Right cardiac atrium (tissue), 5 donors: ENCODE measurements at regions not wholly inside any gene's neighbourhood (a gene's known extent, or its start where the extent isn't known, plus 50 kb on each side); places are given as distances from the start of the nearest gene placed in this dataset.
A peak's percentile ranks its signal among the peaks of the same experiment; 100 is the strongest.

Experiments used
- ATAC-seq, 2 donors: fragments of 200-7000 bp; cut with Tn5 transposase; one replicate each; pipeline versions ENCODE4 v1.8.0 to v1.9.1; 2020; ENCODE audit warnings: moderate library complexity in 2 of 2, mild to moderate bottlenecking in 1 of 2
- DNase-seq, 3 donors: peaks; one replicate each; pipeline ENCODE4 v3.0.0-alpha.2; 2020
- H3K27ac ChIP-seq: one replicate; pipeline ENCODE4 v1.5.1; 2013; ENCODE audit warnings: mild to moderate bottlenecking, low read length, control low read depth, moderate library complexity
- H3K27me3 ChIP-seq: one replicate; pipeline ENCODE4 v1.6.1; 2013; ENCODE audit not compliant: control insufficient read depth, insufficient read depth
- H3K4me1 ChIP-seq: one replicate; pipeline ENCODE4 v1.6.1; 2013; ENCODE audit warnings: low read length; ENCODE audit not compliant: control insufficient read depth, insufficient read depth
- H3K4me3 ChIP-seq: one replicate; pipeline ENCODE4 v1.5.1; 2013; ENCODE audit warnings: low read length, control low read depth
- H3K9me3 ChIP-seq: one replicate; pipeline ENCODE4 v1.6.1; 2013; ENCODE audit warnings: low read length; ENCODE audit not compliant: control insufficient read depth
- WGBS: extraction: QIAGEN DNeasy Blood & Tissue Kit; methylation state at CpG from one replicate; pipeline ENCODE4 v1.1.7; 2013; 5-methylcytosine and 5-hydroxymethylcytosine counted together
- intact Hi-C, 4 donors: fragments of 100-400 bp; cut with DNase I; formaldehyde crosslinking; loops; one replicate each; pipeline versions ENCODE4 v1.11.0 to v1.14.0; 2022 to 2023
- donor health status: healthy with polysubstance abuse.
- donor health status: DM: no; HTN: yes; CAD: no.
- donor health status: DM: no; HTN: no; CAD: no.
- donor health status: DM: no; HTN: yes; CAD: no; lungs with severe emphysema.
- donor health status: DM: yes; HTN: yes; CAD: no.

GRCh38 chr15:77733579-77734300, 101.0 kb upstream of the LINGO1 start:
- DNase-seq (no peak), ATAC-seq (no peak)
- Histone ChIP-seq H3K27me3 (no peaks in the 10 kb centered on the region), H3K4me3 (no peak overlapping the region), H3K27ac (no peak overlapping the region), H3K4me1 (no peaks in the 10 kb centered on the region), H3K9me3 (no peaks in the 10 kb centered on the region)
- intact Hi-C loops, result no loop called here
- WGBS, result 69% methylated on average over 18 of the region's 18 CpGs

- no peaks in the 10 kb centered on the region for H3K27me3 ChIP-seq
- intact Hi-C loops, result no loop called here
- 69% methylated on average over 22 of the region's 22 CpGs for WGBS
These were observed 100.0 kb upstream of the LINGO1 start for GRCh38 chr15:77732514-77733335.

GRCh38 chr15:77731945-77732344, 99.2 kb upstream of the LINGO1 start:
- H3K27me3 ChIP-seq, result no peaks in the 10 kb centered on the region
- no peak for ATAC-seq
- WGBS, result 67% methylated on average over 5 of the region's 5 CpGs

More at GRCh38 chr15:77732514-77733335, 100.0 kb upstream of the LINGO1 start:
- H3K9me3 ChIP-seq, result no peaks in the 10 kb centered on the region
- no peak for ATAC-seq
- no peak overlapping the region for H3K4me3 ChIP-seq
- no peak overlapping the region for H3K27ac ChIP-seq
- no peak for DNase-seq
- no peaks in the 10 kb centered on the region for H3K4me1 ChIP-seq

GRCh38 chr15:77731067-77731466, 98.4 kb upstream of the LINGO1 start:
- H3K27ac ChIP-seq, result no peak overlapping the region
- DNase-seq (no peak), ATAC-seq (no peak)
- no peaks in the 10 kb centered on the region for H3K9me3 ChIP-seq
- intact Hi-C loops, result no loop called here
- H3K27me3 ChIP-seq, result no peaks in the 10 kb centered on the region
- no peaks in the 10 kb centered on the region for H3K4me1 ChIP-seq
- 90% methylated on average over 8 of the region's 8 CpGs for WGBS
- no peak overlapping the region for H3K4me3 ChIP-seq

More at GRCh38 chr15:77731945-77732344, 99.2 kb upstream of the LINGO1 start:
- Histone ChIP-seq H3K27ac (no peak overlapping the region), H3K4me3 (no peak overlapping the region), H3K4me1 (no peaks in the 10 kb centered on the region), H3K9me3 (no peaks in the 10 kb centered on the region)
- DNase-seq, result no peak
- intact Hi-C loops, result no loop called here

- DNase-seq (no peak), ATAC-seq (no peak)
- Histone ChIP-seq H3K4me3 (no peak overlapping the region), H3K9me3 (no peaks in the 10 kb centered on the region), H3K27ac (no peak overlapping the region), H3K4me1 (no peaks in the 10 kb centered on the region), H3K27me3 (no peaks in the 10 kb centered on the region)
- intact Hi-C loops, result no loop called here
- WGBS, result 61% methylated on average over 7 of the region's 7 CpGs
These were observed 95.1 kb upstream of the LINGO1 start for GRCh38 chr15:77727635-77728304.

- Histone ChIP-seq H3K27ac (no peak overlapping the region), H3K9me3 (no peaks in the 10 kb centered on the region), H3K27me3 (no peaks in the 10 kb centered on the region), H3K4me1 (no peaks in the 10 kb centered on the region), H3K4me3 (no peak overlapping the region)
- intact Hi-C loops, result no loop called here
- ATAC-seq (no peak), DNase-seq (peak in 1 of 3 donors; percentile 12)
- WGBS, result 71% methylated on average over 6 of the region's 6 CpGs
These were observed 92.0 kb upstream of the LINGO1 start for GRCh38 chr15:77724715-77725114.

- ATAC-seq (no peak), DNase-seq (no peak)
- Histone ChIP-seq H3K4me3 (no peak overlapping the region), H3K27me3 (no peaks in the 10 kb centered on the region), H3K4me1 (no peaks in the 10 kb centered on the region), H3K9me3 (no peaks in the 10 kb centered on the region), H3K27ac (no peak overlapping the region)
- WGBS, result 53% methylated on average over 16 of the region's 16 CpGs
- intact Hi-C loops, result no loop called here
These were observed 91.0 kb upstream of the LINGO1 start for GRCh38 chr15:77723756-77724155.

GRCh38 chr15:77722759-77723460, 90.2 kb upstream of the LINGO1 start:
- no peak for DNase-seq
- WGBS, result 61% methylated on average over 18 of the region's 18 CpGs
- no peak for ATAC-seq
- Histone ChIP-seq H3K27me3 (no peaks in the 10 kb centered on the region), H3K4me1 (no peaks in the 10 kb centered on the region), H3K27ac (no peak overlapping the region), H3K4me3 (no peak overlapping the region), H3K9me3 (no peaks in the 10 kb centered on the region)
- intact Hi-C loops, result no loop called here

- Histone ChIP-seq H3K27ac (no peak overlapping the region), H3K4me3 (no peak overlapping the region), H3K9me3 (no peaks in the 10 kb centered on the region), H3K27me3 (no peaks in the 10 kb centered on the region), H3K4me1 (no peaks in the 10 kb centered on the region)
- 66% methylated on average over 7 of the region's 7 CpGs for WGBS
- intact Hi-C loops, result no loop called here
- no peak for DNase-seq
- no peak for ATAC-seq
These were observed 89.3 kb upstream of the LINGO1 start for GRCh38 chr15:77721963-77722362.

GRCh38 chr15:77720655-77721054, 87.9 kb upstream of the LINGO1 start:
- Histone ChIP-seq H3K4me1 (no peaks in the 10 kb centered on the region), H3K4me3 (no peak overlapping the region), H3K27ac (no peak overlapping the region), H3K9me3 (no peaks in the 10 kb centered on the region), H3K27me3 (no peaks in the 10 kb centered on the region)
- DNase-seq (no peak), ATAC-seq (no peak)
- intact Hi-C loops, result no loop called here
- WGBS, result 56% methylated on average over 10 of the region's 10 CpGs
